WTC11 (cell line): ENCODE measurements at regions not wholly inside any gene's neighbourhood (a gene's known extent, or its start where the extent isn't known, plus 50 kb on each side); places are given as distances from the start of the nearest gene placed in this dataset.

Source experiments
- ATAC-seq: fragments of 200-7000 bp; cut with Tn5 transposase; 2 replicates; pipeline ENCODE4 v1.10.0; 2021; ENCODE audit warnings: mild to moderate bottlenecking, moderate library complexity
- CTCF ChIA-PET: fragments of 300-600 bp; sonication (Branson Sonifier 250); formaldehyde crosslinking; loops from one replicate; lab custom pipeline; 2021; ENCODE audit warnings: antibody characterized with exemption; lab: Charles Lee
- POLR2A ChIA-PET: fragments of 350-600 bp; sonication (Branson Sonifier 250); formaldehyde crosslinking; loops from one replicate; lab custom pipeline; 2021; ENCODE audit warnings: antibody characterized with exemption; lab: Charles Lee
- DNase-seq: peaks from one replicate; pipeline ENCODE4 v3.0.0; 2021; ENCODE audit warnings: low spot score
- H3K27ac Mint-ChIP-seq: 2 replicates; pipeline ENCODE4 v1.8.0; 2021; ENCODE audit warnings: mixed read lengths
- H3K27me3 Mint-ChIP-seq: 2 replicates; pipeline ENCODE4 v1.8.0; 2021; ENCODE audit warnings: low read depth, mild to moderate bottlenecking, moderate library complexity, mixed read lengths
- H3K36me3 Mint-ChIP-seq: 2 replicates; pipeline ENCODE4 v1.8.0; 2021; ENCODE audit warnings: mixed read lengths
- H3K4me1 Mint-ChIP-seq: 2 replicates; pipeline ENCODE4 v1.8.0; 2022; ENCODE audit warnings: mixed read lengths
- H3K4me3 Mint-ChIP-seq: 2 replicates; pipeline ENCODE4 v1.8.0; 2021; ENCODE audit warnings: mild to moderate bottlenecking, moderate library complexity, mixed read lengths
- H3K9me3 Mint-ChIP-seq: 2 replicates; pipeline ENCODE4 v1.8.0; 2021; ENCODE audit warnings: mixed read lengths
- ETV6 ChIP-seq: sonication (generic); formaldehyde crosslinking; IDR thresholded peaks from 2 replicates; pipeline ENCODE4 v1.8.1; 2022; ENCODE audit warnings: mild to moderate bottlenecking, missing genetic modification reagents
- GABPB1 ChIP-seq: sonication (generic); formaldehyde crosslinking; IDR thresholded peaks from 2 replicates; pipeline ENCODE4 v1.8.1; 2023; ENCODE audit warnings: mild to moderate bottlenecking, missing genetic modification reagents
- HMGA2 ChIP-seq: fragments of 250-450 bp; sonication (Bioruptor Pico); IDR thresholded peaks from 2 replicates; pipeline ENCODE4 v1.4.0; 2021; ENCODE audit warnings: mild to moderate bottlenecking, moderate library complexity
- KAT7 ChIP-seq: sonication (generic); formaldehyde crosslinking; IDR thresholded peaks from 2 replicates; pipeline ENCODE4 v1.8.1; 2023; ENCODE audit warnings: missing genetic modification reagents, mild to moderate bottlenecking, borderline replicate concordance
- NR1H2 ChIP-seq: sonication (generic); formaldehyde crosslinking; IDR thresholded peaks from 2 replicates; pipeline ENCODE4 v1.9.0; 2021; ENCODE audit warnings: mild to moderate bottlenecking, moderate library complexity, missing genetic modification reagents
- OVOL2 ChIP-seq: fragments of 250-450 bp; sonication (Bioruptor Pico); IDR thresholded peaks from 2 replicates; pipeline ENCODE4 v1.9.0; 2021; ENCODE audit warnings: mild to moderate bottlenecking, borderline replicate concordance
- PRRX2 ChIP-seq: fragments of 250-450 bp; sonication (Bioruptor Pico); IDR thresholded peaks from 2 replicates; pipeline ENCODE4 v1.8.0; 2021; ENCODE audit warnings: mild to moderate bottlenecking
- SMAD3 ChIP-seq: sonication (generic); formaldehyde crosslinking; IDR thresholded peaks from 2 replicates; pipeline ENCODE4 v1.8.0; 2022; ENCODE audit warnings: missing genetic modification reagents, mild to moderate bottlenecking, borderline replicate concordance
- SOX15 ChIP-seq: fragments of 250-450 bp; sonication (Bioruptor Pico); IDR thresholded peaks from 2 replicates; pipeline ENCODE4 v1.9.0; 2021; ENCODE audit warnings: mild to moderate bottlenecking
- TEAD1 ChIP-seq: sonication (generic); formaldehyde crosslinking; IDR thresholded peaks from 2 replicates; pipeline ENCODE4 v1.8.0; 2022; ENCODE audit warnings: mild to moderate bottlenecking, missing genetic modification reagents
- TEAD4 ChIP-seq: sonication (generic); formaldehyde crosslinking; IDR thresholded peaks from 2 replicates; pipeline ENCODE4 v1.8.0; 2022; ENCODE audit warnings: mild to moderate bottlenecking, missing genetic modification reagents
- ZBTB21 ChIP-seq: sonication (generic); formaldehyde crosslinking; IDR thresholded peaks from 2 replicates; pipeline ENCODE4 v1.8.1; 2023; ENCODE audit warnings: mild to moderate bottlenecking, missing genetic modification reagents, borderline replicate concordance
- ZNF121 ChIP-seq: sonication (generic); formaldehyde crosslinking; IDR thresholded peaks from 2 replicates; pipeline ENCODE4 v1.8.0; 2023; ENCODE audit warnings: missing genetic modification reagents
- ZNF423 ChIP-seq: fragments of 250-450 bp; sonication (Bioruptor Pico); IDR thresholded peaks from 2 replicates; pipeline ENCODE4 v2.1.2; 2022; ENCODE audit warnings: mild to moderate bottlenecking, moderate library complexity
- TF ChIP-seq, protein P1 (sequence below): sonication (generic); formaldehyde crosslinking; IDR thresholded peaks from 2 replicates; pipeline ENCODE4 v1.8.1; 2022; ENCODE audit warnings: low read depth, missing genetic modification reagents, borderline replicate concordance
- TF ChIP-seq, protein P2 (sequence below): sonication (generic); formaldehyde crosslinking; IDR thresholded peaks from 2 replicates; pipeline ENCODE4 v1.8.1; 2022; ENCODE audit warnings: low read depth, mild to moderate bottlenecking, moderate library complexity, missing genetic modification reagents, borderline replicate concordance
- TF ChIP-seq, protein P3 (sequence below): sonication (generic); formaldehyde crosslinking; IDR thresholded peaks from 2 replicates; pipeline ENCODE4 v1.8.0; 2023; ENCODE audit warnings: missing genetic modification reagents
- TF ChIP-seq, protein P4 (sequence below): fragments of 250-450 bp; sonication (Bioruptor Pico); IDR thresholded peaks from 2 replicates; pipeline ENCODE4 v1.8.0; 2021; ENCODE audit warnings: mild to moderate bottlenecking
- TF ChIP-seq, protein P5 (sequence below): fragments of 250-450 bp; sonication (Bioruptor Pico); IDR thresholded peaks from 2 replicates; pipeline ENCODE4 v1.9.0; 2021; ENCODE audit warnings: mild to moderate bottlenecking

DNA sequence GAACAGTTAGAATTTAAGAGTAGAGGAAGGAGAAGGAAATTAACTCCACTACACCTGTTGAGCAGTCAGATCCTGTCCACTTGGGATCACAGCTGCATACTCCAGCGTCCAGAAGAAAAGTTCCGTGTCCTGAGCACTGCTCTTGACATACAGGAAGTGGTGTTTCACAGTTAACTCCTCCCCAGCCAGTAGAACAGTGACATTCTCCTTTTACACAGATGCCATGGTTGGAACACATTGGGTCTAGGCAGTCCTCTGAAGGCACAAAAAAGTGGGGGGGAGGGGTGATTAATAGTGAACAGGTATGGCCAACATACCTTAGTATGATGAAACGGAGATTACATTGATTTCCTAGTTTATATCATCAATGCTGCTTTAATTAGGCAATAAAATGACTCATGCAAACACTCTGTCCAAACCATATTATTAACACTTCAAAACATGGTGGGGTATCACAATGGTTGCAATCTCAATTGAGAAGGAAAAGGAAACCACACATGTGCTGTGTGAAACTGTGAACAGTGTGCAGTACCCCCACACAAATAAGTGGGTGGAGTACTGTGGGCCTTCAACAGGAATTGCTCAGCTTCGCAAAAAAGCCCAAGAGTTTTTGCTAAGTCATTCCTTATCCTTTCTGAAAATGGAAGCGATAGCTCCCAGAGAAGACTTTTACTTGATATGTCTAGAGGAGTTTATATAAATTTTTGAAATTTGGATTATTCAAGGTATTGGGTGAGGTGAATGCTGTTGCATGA, 295.6 kb downstream of the SH2D1A start:
- H3K27me3 Mint-ChIP-seq, result no peaks in the 10 kb centered on the region
- CTCF ChIA-PET, result no interaction called here

DNA sequence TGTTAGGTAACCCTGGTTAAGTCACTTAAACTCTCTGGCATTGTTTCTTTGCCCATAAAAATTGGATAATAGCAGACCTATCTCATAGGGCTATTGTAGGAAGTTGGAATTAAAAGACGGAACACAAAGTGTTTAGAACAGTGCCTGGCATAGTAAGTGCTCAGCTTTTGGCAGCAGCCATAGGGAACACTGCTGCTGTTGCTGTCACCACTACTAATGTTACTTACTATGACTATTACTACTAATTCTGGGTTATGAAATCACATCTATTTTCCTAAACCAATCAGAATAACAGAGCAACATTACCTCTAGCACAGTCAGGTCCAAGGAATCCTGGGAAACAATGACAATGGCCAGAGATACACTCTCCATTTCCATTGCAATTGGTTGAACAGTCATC, 300.0 kb downstream of the SH2D1A start:
- DNase-seq (no peak), ATAC-seq (no peak)
- no peaks in the 10 kb centered on the region for H3K27me3 Mint-ChIP-seq
- CTCF ChIA-PET, result no interaction called here
- H3K27ac Mint-ChIP-seq, result no peak overlapping the region
- H3K9me3 Mint-ChIP-seq, result no peaks in the 10 kb centered on the region
- TF ChIP-seq, protein P1, sequence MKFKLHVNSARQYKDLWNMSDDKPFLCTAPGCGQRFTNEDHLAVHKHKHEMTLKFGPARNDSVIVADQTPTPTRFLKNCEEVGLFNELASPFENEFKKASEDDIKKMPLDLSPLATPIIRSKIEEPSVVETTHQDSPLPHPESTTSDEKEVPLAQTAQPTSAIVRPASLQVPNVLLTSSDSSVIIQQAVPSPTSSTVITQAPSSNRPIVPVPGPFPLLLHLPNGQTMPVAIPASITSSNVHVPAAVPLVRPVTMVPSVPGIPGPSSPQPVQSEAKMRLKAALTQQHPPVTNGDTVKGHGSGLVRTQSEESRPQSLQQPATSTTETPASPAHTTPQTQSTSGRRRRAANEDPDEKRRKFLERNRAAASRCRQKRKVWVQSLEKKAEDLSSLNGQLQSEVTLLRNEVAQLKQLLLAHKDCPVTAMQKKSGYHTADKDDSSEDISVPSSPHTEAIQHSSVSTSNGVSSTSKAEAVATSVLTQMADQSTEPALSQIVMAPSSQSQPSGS, result no peak
- TF ChIP-seq, protein P2, sequence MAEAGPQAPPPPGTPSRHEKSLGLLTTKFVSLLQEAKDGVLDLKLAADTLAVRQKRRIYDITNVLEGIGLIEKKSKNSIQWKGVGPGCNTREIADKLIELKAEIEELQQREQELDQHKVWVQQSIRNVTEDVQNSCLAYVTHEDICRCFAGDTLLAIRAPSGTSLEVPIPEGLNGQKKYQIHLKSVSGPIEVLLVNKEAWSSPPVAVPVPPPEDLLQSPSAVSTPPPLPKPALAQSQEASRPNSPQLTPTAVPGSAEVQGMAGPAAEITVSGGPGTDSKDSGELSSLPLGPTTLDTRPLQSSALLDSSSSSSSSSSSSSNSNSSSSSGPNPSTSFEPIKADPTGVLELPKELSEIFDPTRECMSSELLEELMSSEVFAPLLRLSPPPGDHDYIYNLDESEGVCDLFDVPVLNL (CRISPR knock-in tag), result no peak
- TF ChIP-seq ETV6 (CRISPR knock-in tag) (no peak), NR1H2 (no peak), ZNF423 (CRISPR knock-in tag) (no peak), SOX15 (CRISPR knock-in tag) (no peak), HMGA2 (CRISPR knock-in tag) (no peak), ZBTB21 (CRISPR knock-in tag) (no peak), PRRX2 (CRISPR knock-in tag) (no peak), ZNF121 (CRISPR knock-in tag) (no peak), GABPB1 (CRISPR knock-in tag) (no peak)
- TF ChIP-seq, protein P3, sequence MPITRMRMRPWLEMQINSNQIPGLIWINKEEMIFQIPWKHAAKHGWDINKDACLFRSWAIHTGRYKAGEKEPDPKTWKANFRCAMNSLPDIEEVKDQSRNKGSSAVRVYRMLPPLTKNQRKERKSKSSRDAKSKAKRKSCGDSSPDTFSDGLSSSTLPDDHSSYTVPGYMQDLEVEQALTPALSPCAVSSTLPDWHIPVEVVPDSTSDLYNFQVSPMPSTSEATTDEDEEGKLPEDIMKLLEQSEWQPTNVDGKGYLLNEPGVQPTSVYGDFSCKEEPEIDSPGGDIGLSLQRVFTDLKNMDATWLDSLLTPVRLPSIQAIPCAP (CRISPR knock-in tag), result no peak
- TF ChIP-seq, protein P4, sequence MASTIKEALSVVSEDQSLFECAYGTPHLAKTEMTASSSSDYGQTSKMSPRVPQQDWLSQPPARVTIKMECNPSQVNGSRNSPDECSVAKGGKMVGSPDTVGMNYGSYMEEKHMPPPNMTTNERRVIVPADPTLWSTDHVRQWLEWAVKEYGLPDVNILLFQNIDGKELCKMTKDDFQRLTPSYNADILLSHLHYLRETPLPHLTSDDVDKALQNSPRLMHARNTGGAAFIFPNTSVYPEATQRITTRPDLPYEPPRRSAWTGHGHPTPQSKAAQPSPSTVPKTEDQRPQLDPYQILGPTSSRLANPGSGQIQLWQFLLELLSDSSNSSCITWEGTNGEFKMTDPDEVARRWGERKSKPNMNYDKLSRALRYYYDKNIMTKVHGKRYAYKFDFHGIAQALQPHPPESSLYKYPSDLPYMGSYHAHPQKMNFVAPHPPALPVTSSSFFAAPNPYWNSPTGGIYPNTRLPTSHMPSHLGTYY (CRISPR knock-in tag), result no peak
- H3K4me3 Mint-ChIP-seq, result no peak overlapping the region
- peaks cover 9% of the 10 kb centered on the region for H3K4me1 Mint-ChIP-seq
- POLR2A ChIA-PET, result no interaction called here
- H3K36me3 Mint-ChIP-seq, result no peaks in the 10 kb centered on the region

More for the DNA sequence above, 295.6 kb downstream of the SH2D1A start:
- no peaks in the 10 kb centered on the region for H3K9me3 Mint-ChIP-seq
- no peaks in the 10 kb centered on the region for H3K4me1 Mint-ChIP-seq
- ATAC-seq (no peak), DNase-seq (no peak)
- H3K36me3 Mint-ChIP-seq, result no peaks in the 10 kb centered on the region
- no peak overlapping the region for H3K4me3 Mint-ChIP-seq
- POLR2A ChIA-PET, result no interaction called here
- TF ChIP-seq TEAD4 (CRISPR knock-in tag), result no peak
- TF ChIP-seq, protein P5, sequence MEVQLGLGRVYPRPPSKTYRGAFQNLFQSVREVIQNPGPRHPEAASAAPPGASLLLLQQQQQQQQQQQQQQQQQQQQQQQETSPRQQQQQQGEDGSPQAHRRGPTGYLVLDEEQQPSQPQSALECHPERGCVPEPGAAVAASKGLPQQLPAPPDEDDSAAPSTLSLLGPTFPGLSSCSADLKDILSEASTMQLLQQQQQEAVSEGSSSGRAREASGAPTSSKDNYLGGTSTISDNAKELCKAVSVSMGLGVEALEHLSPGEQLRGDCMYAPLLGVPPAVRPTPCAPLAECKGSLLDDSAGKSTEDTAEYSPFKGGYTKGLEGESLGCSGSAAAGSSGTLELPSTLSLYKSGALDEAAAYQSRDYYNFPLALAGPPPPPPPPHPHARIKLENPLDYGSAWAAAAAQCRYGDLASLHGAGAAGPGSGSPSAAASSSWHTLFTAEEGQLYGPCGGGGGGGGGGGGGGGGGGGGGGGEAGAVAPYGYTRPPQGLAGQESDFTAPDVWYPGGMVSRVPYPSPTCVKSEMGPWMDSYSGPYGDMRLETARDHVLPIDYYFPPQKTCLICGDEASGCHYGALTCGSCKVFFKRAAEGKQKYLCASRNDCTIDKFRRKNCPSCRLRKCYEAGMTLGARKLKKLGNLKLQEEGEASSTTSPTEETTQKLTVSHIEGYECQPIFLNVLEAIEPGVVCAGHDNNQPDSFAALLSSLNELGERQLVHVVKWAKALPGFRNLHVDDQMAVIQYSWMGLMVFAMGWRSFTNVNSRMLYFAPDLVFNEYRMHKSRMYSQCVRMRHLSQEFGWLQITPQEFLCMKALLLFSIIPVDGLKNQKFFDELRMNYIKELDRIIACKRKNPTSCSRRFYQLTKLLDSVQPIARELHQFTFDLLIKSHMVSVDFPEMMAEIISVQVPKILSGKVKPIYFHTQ (CRISPR knock-in tag), result no peak
- TF ChIP-seq KAT7, result no peak
- no peak for TF ChIP-seq SMAD3 (CRISPR knock-in tag)
- TF ChIP-seq HMGA2 (CRISPR knock-in tag), result no peak
- TF ChIP-seq OVOL2, result no peak
- no peak for TF ChIP-seq TEAD1 (CRISPR knock-in tag)
- no peak for TF ChIP-seq ZNF121 (CRISPR knock-in tag)
- no peak overlapping the region for H3K27ac Mint-ChIP-seq
